ENCODE measurements at regions not wholly inside any gene's neighbourhood (a gene's known extent, or its start where the extent isn't known, plus 50 kb on each side); places are given as distances from the start of the nearest gene placed in this dataset.

DNA sequence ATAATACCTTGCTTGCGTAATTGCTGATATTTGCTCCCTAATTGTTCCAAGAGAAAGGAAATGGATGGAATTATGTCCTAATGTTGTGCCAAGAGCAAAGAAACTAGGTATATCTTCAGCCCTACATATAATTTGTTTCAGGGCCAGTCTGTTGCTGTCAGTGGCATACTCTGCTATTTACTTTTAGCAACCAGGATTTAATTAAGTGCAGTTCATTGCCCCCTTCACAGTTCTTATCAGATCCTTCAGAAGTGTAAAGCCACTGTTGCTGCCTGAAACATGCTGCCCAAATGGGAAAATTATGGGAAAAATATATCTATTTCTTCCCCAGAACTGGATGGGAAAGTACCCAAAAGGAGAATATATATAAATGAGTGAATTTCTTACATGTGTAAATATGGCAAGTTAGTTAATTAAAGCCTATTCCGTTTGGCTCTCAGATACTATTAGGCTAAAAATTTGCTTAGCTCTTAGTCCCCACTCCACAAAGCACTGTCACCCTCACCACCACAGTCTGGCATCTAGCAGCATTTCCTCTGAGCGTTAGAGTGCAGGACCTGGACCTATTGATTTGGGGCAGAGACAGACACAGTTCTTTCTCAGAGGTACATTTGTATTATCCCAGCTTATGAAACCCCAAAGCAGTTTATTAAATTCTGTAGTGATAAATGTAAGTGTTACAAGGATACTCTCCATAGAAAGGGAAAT is 72.8 kb upstream of the DTNA start:
- TF ChIP-seq CTCF (IDR thresholded peaks at IDR 0.05) (no peak), POLR2A (IDR thresholded peaks at IDR 0.05) (no peak)

All from uterus (tissue), 2 donors.